ENCODE measurements at regions not wholly inside any gene's neighbourhood (a gene's known extent, or its start where the extent isn't known, plus 50 kb on each side); places are given as distances from the start of the nearest gene placed in this dataset.

GRCh38 chr3:27865731-27866130, 143.6 kb upstream of the EOMES start:
- no peak overlapping the region for H2AFZ ChIP-seq (ENCODE audit: low read length)
- no peaks in the 10 kb centered on the region for H3K36me3 ChIP-seq (ENCODE audit: insufficient read depth, low read length)
- H3K4me2 ChIP-seq (ENCODE audit: low read length): no peak overlapping the region
- H3K79me2 ChIP-seq (ENCODE audit: insufficient read depth, low read depth, low read length): no peaks in the 10 kb centered on the region
- BruUV-seq (replicated peaks): no TSS peak
- no peaks in the 10 kb centered on the region for H3K4me1 ChIP-seq (ENCODE audit: insufficient read depth, low read length, poor library complexity, severe bottlenecking)
- ChIA-PET CTCF (ENCODE audit: unreplicated experiment) (no interaction called here), POLR2A (no interaction called here)
- no peak for DNase-seq (ENCODE audit: low spot score)
- no peaks in the 10 kb centered on the region for H3K9me3 ChIP-seq (ENCODE audit: low read length)
- H3K9me2 ChIP-seq (ENCODE audit: insufficient read depth, low read length): no peaks in the 10 kb centered on the region
- intact Hi-C loops (cut with micrococcal nuclease; ENCODE audit: unreplicated experiment): no loop called here
- H3K27ac ChIP-seq (ENCODE audit: low read depth, low read length, poor library complexity, severe bottlenecking): no peak overlapping the region
- H4K20me1 ChIP-seq (ENCODE audit: insufficient read depth, low read length): no peaks in the 10 kb centered on the region
- no peak overlapping the region for H3K4me3 ChIP-seq (ENCODE audit: low read depth, low read length, poor library complexity, severe bottlenecking)
- TF ChIP-seq CTCF (conservative IDR thresholded peaks at IDR 0.05; ENCODE audit: low read length) (no peak), EZH2phosphoT487 (IDR thresholded peaks at IDR 0.05; ENCODE audit: borderline replicate concordance, low read depth, low read length) (no peak)

- H3K27ac ChIP-seq (ENCODE audit: low read depth, low read length, poor library complexity, severe bottlenecking): no peak overlapping the region
- H3K4me2 ChIP-seq (ENCODE audit: low read length): no peak overlapping the region
- H3K4me1 ChIP-seq (ENCODE audit: insufficient read depth, low read length, poor library complexity, severe bottlenecking): no peaks in the 10 kb centered on the region
- CTCF ChIA-PET (ENCODE audit: unreplicated experiment): no interaction called here
- no peaks in the 10 kb centered on the region for H3K36me3 ChIP-seq (ENCODE audit: insufficient read depth, low read length)
- no peak overlapping the region for H2AFZ ChIP-seq (ENCODE audit: low read length)
- H3K9me3 ChIP-seq (ENCODE audit: low read length): no peaks in the 10 kb centered on the region
- H3K79me2 ChIP-seq (ENCODE audit: insufficient read depth, low read depth, low read length): no peaks in the 10 kb centered on the region
- POLR2A ChIA-PET: interaction anchor here (1.3 kb wide), 1 partner anchor 10 kb away, joined by 3 read pairs; no protein-coding TSS in a partner anchor
- intact Hi-C loops (cut with micrococcal nuclease; ENCODE audit: unreplicated experiment): no loop called here
- no peak for TF ChIP-seq CTCF (conservative IDR thresholded peaks at IDR 0.05; ENCODE audit: low read length)
- H3K4me3 ChIP-seq (ENCODE audit: low read depth, low read length, poor library complexity, severe bottlenecking): no peak overlapping the region
- DNase-seq (ENCODE audit: low spot score): no peak
- no TSS peak for BruUV-seq (replicated peaks)
- no peaks in the 10 kb centered on the region for H4K20me1 ChIP-seq (ENCODE audit: insufficient read depth, low read length)
- no peaks in the 10 kb centered on the region for H3K9me2 ChIP-seq (ENCODE audit: insufficient read depth, low read length)
Observed at GRCh38 chr3:27869152-27869551, 147.0 kb upstream of the EOMES start.

GRCh38 chr3:27877061-27878013, 155.2 kb upstream of the EOMES start:
- Histone ChIP-seq H4K20me1 (ENCODE audit: insufficient read depth, low read length) (no peaks in the 10 kb centered on the region), H3K4me1 (ENCODE audit: insufficient read depth, low read length, poor library complexity, severe bottlenecking) (no peaks in the 10 kb centered on the region), H3K27ac (ENCODE audit: low read depth, low read length, poor library complexity, severe bottlenecking) (no peak overlapping the region), H3K4me2 (ENCODE audit: low read length) (no peak overlapping the region), H3K4me3 (ENCODE audit: low read depth, low read length, poor library complexity, severe bottlenecking) (no peak overlapping the region), H3K9me3 (ENCODE audit: low read length) (no peaks in the 10 kb centered on the region), H3K36me3 (ENCODE audit: insufficient read depth, low read length) (no peaks in the 10 kb centered on the region), H3K9me2 (ENCODE audit: insufficient read depth, low read length) (no peaks in the 10 kb centered on the region), H3K79me2 (ENCODE audit: insufficient read depth, low read depth, low read length) (no peaks in the 10 kb centered on the region), H2AFZ (ENCODE audit: low read length) (no peak overlapping the region)
- ChIA-PET POLR2A (no interaction called here), CTCF (ENCODE audit: unreplicated experiment) (no interaction called here)
- no peak for DNase-seq (ENCODE audit: low spot score)
- intact Hi-C loops (cut with micrococcal nuclease; ENCODE audit: unreplicated experiment): no loop called here
- TF ChIP-seq CTCF (conservative IDR thresholded peaks at IDR 0.05; ENCODE audit: low read length) (no peak), EZH2phosphoT487 (IDR thresholded peaks at IDR 0.05; ENCODE audit: borderline replicate concordance, low read depth, low read length) (no peak)
- no TSS peak for BruUV-seq (replicated peaks)
